Keratinocyte (primary cell): ENCODE measurements at regions not wholly inside any gene's neighbourhood (a gene's known extent, or its start where the extent isn't known, plus 50 kb on each side); places are given as distances from the start of the nearest gene placed in this dataset.

Experiments
- DNase-seq: peaks from one replicate; pipeline ENCODE4 v3.0.0-alpha.2; 2011; ENCODE audit warnings: low read depth, missing footprints, low spot score
- FAIRE-seq: peaks from 2 replicates; lab custom pipeline; 2011; peaks lifted over from hg19 to GRCh38; lab: Jason Lieb, UNC
- H2AFZ ChIP-seq: 2 replicates; pipeline ENCODE4 v1.6.0; 2012; ENCODE audit warnings: low read length, control low read depth, inconsistent platforms; ENCODE audit not compliant: control insufficient read depth
- H3K27ac ChIP-seq: 2 replicates; pipeline ENCODE4 v1.5.1; 2011; ENCODE audit warnings: low read length; ENCODE audit not compliant: control insufficient read depth, insufficient read depth
- H3K27me3 ChIP-seq: 3 replicates; pipeline ENCODE4 v1.6.0; 2011; ENCODE audit warnings: low read length; ENCODE audit not compliant: control insufficient read depth, insufficient read depth; ENCODE audit errors: extremely low read depth
- H3K36me3 ChIP-seq, 2 experiments: 2 replicates in 1 of 2; 3 replicates in 1 of 2; pipeline ENCODE4 v1.5.1; 2011; ENCODE audit warnings: low read length in 2 of 2, mild to moderate bottlenecking in 1 of 2; ENCODE audit not compliant: control insufficient read depth in 2 of 2, insufficient read depth in 2 of 2; ENCODE audit errors: extremely low read depth in 1 of 2
- H3K4me1 ChIP-seq: 3 replicates; pipeline ENCODE4 v1.5.1; 2011; ENCODE audit warnings: low read length; ENCODE audit not compliant: control insufficient read depth, insufficient read depth; ENCODE audit errors: extremely low read depth
- H3K4me2 ChIP-seq: 3 replicates; pipeline ENCODE4 v1.6.0; 2011; ENCODE audit warnings: low read depth, low read length; ENCODE audit not compliant: control insufficient read depth, insufficient read depth; ENCODE audit errors: extremely low read depth
- H3K4me3 ChIP-seq, 3 experiments: fragments of 200-600 bp in 1 of 3; sonication (generic) in 1 of 3; 2 replicates in 2 of 3; 3 replicates in 1 of 3; pipeline ENCODE4 v1.5.1; 2011 to 2016; ENCODE audit warnings: low read length in 3 of 3, mild to moderate bottlenecking in 3 of 3, control low read depth in 2 of 3, inconsistent platforms in 1 of 3, low read depth in 1 of 3, mixed read lengths in 1 of 3, mixed run types in 1 of 3, moderate library complexity in 1 of 3; ENCODE audit not compliant: control insufficient read depth in 2 of 3, insufficient read depth in 2 of 3; ENCODE audit errors: extremely low read depth in 1 of 3
- H3K79me2 ChIP-seq: 2 replicates; pipeline ENCODE4 v1.6.0; 2012; ENCODE audit warnings: low read length; ENCODE audit not compliant: control insufficient read depth, insufficient read depth
- H3K9ac ChIP-seq: 3 replicates; pipeline ENCODE4 v1.6.0; 2011; ENCODE audit warnings: low read length; ENCODE audit not compliant: control insufficient read depth, insufficient read depth; ENCODE audit errors: extremely low read depth
- H3K9me1 ChIP-seq: 3 replicates; pipeline ENCODE4 v1.6.0; 2011; ENCODE audit warnings: low read length; ENCODE audit not compliant: control insufficient read depth, insufficient read depth; ENCODE audit errors: extremely low read depth
- H3K9me3 ChIP-seq: 2 replicates; pipeline ENCODE4 v1.5.1; 2012; ENCODE audit warnings: low read depth, low read length; ENCODE audit not compliant: control insufficient read depth
- H4K20me1 ChIP-seq: 3 replicates; pipeline ENCODE4 v1.6.0; 2011; ENCODE audit warnings: low read length; ENCODE audit not compliant: control insufficient read depth, insufficient read depth; ENCODE audit errors: extremely low read depth
- EZH2 ChIP-seq: IDR thresholded peaks from one replicate; pipeline ENCODE4 v1.6.1; 2012; ENCODE audit warnings: inconsistent platforms, mild to moderate bottlenecking, low read length, moderate library complexity
- dilution Hi-C: fragments of 300-500 bp; cut with MboI; formaldehyde crosslinking; loops from one replicate; pipeline ENCODE4 v1.7.0; 2020; ENCODE audit warnings: low sequenced_read_pairs; ENCODE audit not compliant: extremely low pct_ligation_motif_present
- TF ChIP-seq, protein P1 (sequence below), 3 experiments: IDR thresholded peaks in 1 of 3; conservative IDR thresholded peaks in 1 of 3; optimal IDR thresholded peaks in 1 of 3; 2 replicates in 2 of 3; 3 replicates in 1 of 3; pipeline versions ENCODE3 to v1.5.1; 2011; ENCODE audit warnings: low read length in 3 of 3, mild to moderate bottlenecking in 3 of 3, moderate library complexity in 2 of 3, control low read depth in 1 of 3, inconsistent platforms in 1 of 3; ENCODE audit not compliant: insufficient read depth in 2 of 3; ENCODE audit errors: extremely low read depth in 1 of 3

DNA sequence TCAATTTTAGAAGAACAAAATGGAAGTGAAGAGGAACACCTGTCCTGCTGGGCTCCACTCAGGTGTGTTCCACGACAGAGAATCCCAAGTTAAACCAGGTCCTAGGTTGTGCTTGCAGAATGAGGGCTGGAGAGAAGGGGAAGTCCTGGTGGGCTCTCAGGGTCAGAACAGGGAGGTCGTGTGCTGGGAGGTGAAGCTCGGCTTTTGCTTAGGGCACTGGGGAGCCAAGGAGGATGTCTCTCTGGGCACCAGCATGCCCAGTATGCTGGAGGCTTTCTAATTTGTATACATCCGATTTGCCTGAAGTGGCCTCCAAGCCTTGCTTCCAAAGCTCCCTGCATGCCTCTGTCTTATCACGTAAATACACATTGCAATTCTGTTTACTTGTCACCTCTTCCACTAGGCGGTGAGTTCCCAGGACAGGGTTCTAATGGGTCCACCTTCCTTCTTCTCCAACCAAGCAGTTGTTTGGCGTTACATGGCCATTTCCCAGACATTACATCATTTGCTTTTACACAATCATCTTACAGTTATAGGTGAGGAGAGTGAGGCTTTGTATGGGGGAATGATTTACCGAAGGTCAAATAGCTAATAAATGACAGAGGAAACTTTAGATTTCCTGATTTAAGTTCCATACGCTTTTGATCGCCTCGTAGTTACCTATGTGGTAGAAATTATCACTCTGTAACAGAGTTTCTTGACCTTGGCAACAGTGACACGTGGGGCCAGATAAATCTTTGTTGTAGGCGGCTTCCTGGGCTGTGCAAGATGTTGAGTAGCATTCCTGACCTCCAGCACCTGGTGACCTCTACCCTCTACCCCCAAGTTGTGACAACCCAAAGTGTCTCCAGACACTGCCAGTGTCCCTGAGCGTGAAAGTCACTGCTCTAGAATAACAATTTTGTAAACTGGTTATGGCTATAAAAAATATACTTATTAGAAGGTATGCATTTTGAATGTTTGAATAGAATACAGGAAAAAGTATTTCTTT lies 901.5 kb downstream of the TBC1D22A start:
- H3K9ac ChIP-seq = no peak overlapping the region
- no peaks in the 10 kb centered on the region for H3K9me3 ChIP-seq
- no peaks in the 10 kb centered on the region for H3K4me1 ChIP-seq
- H3K36me3 ChIP-seq = peaks cover 0 to 3% of the 10 kb centered on the region in 2 experiments
- DNase-seq = no peak
- H3K4me3 ChIP-seq = no peak overlapping the region
- H4K20me1 ChIP-seq = no peaks in the 10 kb centered on the region
- H3K4me2 ChIP-seq = no peak overlapping the region
- no peaks in the 10 kb centered on the region for H3K9me1 ChIP-seq
- TF ChIP-seq EZH2 = no peak
- TF ChIP-seq, protein P1, sequence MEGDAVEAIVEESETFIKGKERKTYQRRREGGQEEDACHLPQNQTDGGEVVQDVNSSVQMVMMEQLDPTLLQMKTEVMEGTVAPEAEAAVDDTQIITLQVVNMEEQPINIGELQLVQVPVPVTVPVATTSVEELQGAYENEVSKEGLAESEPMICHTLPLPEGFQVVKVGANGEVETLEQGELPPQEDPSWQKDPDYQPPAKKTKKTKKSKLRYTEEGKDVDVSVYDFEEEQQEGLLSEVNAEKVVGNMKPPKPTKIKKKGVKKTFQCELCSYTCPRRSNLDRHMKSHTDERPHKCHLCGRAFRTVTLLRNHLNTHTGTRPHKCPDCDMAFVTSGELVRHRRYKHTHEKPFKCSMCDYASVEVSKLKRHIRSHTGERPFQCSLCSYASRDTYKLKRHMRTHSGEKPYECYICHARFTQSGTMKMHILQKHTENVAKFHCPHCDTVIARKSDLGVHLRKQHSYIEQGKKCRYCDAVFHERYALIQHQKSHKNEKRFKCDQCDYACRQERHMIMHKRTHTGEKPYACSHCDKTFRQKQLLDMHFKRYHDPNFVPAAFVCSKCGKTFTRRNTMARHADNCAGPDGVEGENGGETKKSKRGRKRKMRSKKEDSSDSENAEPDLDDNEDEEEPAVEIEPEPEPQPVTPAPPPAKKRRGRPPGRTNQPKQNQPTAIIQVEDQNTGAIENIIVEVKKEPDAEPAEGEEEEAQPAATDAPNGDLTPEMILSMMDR (optimal IDR thresholded peaks at IDR 0.05 in 1 of 3, IDR thresholded peaks at IDR 0.05 in 1 of 3, conservative IDR thresholded peaks at IDR 0.05 in 1 of 3; ENCODE audit: extremely low read depth in 1 of 3, insufficient read depth in 2 of 3, low read length in 3 of 3) = no peak
- H3K27ac ChIP-seq = no peak overlapping the region
- H2AFZ ChIP-seq = no peak overlapping the region
- no peaks in the 10 kb centered on the region for H3K27me3 ChIP-seq
- no peaks in the 10 kb centered on the region for H3K79me2 ChIP-seq
- FAIRE-seq = no peak
- dilution Hi-C loops = no loop called here

DNA sequence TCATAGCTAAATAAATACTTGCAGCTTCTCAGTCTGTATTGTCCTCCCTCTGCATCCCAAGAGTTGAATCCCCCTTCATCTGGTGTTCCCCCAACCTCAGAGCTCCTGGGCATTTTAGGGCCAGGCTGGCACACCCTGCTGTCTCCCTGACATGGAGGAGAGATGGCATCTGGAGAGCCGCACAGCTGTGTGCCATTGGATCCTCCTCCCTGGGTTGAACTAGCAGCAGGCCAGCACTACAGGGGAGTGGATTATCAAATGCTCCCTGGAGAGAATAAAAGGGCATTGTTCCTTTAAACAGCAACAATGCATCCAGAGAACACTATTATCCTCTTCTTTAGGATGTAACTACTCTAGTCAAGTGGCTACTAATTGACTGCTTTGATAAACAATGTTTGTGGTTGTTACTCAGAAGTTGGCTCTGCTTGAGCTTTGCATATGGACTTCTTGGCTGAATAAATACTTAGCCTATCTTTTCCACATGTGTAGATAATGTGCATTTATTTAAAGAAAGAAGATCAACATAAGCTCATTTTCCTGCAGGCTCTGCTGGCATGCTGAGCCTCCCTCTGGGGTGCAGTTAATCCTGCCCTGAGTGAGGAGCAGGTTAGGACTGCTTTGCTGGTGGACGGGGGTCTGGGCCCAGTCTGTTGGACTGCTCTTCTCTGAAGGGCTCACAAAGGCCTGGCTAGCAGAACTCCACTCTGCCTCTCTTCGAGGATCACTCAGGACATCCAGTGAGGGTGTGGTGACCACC lies 897.2 kb downstream of the TBC1D22A start:
- dilution Hi-C loops = no loop called here
- no peak overlapping the region for H3K27ac ChIP-seq
- DNase-seq (no peak), FAIRE-seq (no peak)
- H3K27me3 ChIP-seq = no peaks in the 10 kb centered on the region
- H4K20me1 ChIP-seq = no peaks in the 10 kb centered on the region
- peaks cover 0 to 6% of the 10 kb centered on the region in 2 experiments for H3K36me3 ChIP-seq
- H2AFZ ChIP-seq = no peak overlapping the region
- peaks cover 13% of the 10 kb centered on the region for H3K79me2 ChIP-seq
- no peaks in the 10 kb centered on the region for H3K9me1 ChIP-seq
- TF ChIP-seq, protein P1 (optimal IDR thresholded peaks at IDR 0.05 in 1 of 3, IDR thresholded peaks at IDR 0.05 in 1 of 3, conservative IDR thresholded peaks at IDR 0.05 in 1 of 3; ENCODE audit: extremely low read depth in 1 of 3, insufficient read depth in 2 of 3, low read length in 3 of 3) = no peak
- no peak for TF ChIP-seq EZH2
- H3K4me2 ChIP-seq = no peak overlapping the region
- H3K4me3 ChIP-seq = no peak overlapping the region
- H3K9me3 ChIP-seq = no peaks in the 10 kb centered on the region
- H3K4me1 ChIP-seq = peaks cover 13% of the 10 kb centered on the region
- no peak overlapping the region for H3K9ac ChIP-seq
